NAMALWA (cell line): ENCODE measurements at regions not wholly inside any gene's neighbourhood (a gene's known extent, or its start where the extent isn't known, plus 50 kb on each side); places are given as distances from the start of the nearest gene placed in this dataset.

Experiments used
- DNase-seq: peaks from one replicate; pipeline ENCODE4 v3.0.0-alpha.2; 2015; ENCODE audit warnings: low spot score

DNA sequence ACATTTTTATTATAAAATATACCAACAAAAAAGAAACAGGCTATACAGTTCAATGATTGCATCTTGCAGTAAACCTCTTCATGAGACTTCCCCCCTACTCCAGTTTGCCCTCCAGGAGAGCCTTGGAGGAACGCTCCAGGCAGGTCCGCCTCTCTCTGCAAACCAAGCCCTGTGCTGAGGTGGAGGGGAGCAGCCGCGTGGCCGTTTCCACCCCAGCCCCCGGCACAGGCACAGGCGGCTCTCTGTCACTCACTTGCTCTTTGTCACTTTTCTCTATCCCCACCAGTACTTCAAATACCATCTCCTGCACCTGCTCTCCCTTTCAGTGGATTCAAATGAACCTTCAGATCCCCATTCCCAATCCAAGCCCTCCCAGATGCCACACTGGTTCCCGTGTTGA is 479.9 kb downstream of the OCA2 start:
- DNase-seq = no peak

DNA sequence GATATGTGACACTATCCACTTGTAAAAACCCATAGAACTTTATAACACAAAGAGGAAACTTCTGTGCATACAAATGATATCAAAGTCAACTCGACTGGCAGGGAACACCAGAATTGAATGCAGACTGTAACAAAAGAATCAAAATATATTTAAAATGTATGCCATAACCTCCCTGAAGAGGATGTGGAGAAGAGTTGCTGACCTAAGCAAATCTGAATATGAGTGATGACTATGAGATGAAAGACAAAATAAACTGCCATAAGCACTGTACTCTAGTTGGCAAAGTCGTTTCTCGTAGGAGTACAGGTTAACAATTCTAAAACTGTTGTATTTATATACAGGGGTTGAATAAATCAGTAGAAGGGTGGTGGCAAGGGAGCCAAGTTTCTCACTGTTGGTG is 482.1 kb downstream of the OCA2 start:
- DNase-seq = no peak

DNA sequence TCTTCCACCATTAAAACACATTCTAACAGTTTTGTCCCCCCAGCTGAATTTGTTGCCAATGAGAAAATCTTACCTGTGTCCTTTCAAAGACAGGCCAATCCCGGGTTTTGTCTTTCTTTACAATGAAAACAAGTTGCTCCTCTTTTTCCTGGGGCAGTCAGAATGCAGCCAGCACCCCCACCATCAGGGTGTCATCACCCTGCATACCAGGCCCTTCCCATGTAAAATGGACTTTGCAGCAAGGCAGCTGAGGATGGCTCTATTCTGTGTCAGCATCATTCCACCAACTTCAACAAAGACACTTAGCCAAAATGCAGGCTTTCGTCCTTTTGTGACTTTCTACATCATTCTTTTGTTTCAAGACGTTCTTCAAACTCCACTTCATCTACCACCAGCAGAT is 490.9 kb downstream of the OCA2 start:
- DNase-seq = no peak

DNA sequence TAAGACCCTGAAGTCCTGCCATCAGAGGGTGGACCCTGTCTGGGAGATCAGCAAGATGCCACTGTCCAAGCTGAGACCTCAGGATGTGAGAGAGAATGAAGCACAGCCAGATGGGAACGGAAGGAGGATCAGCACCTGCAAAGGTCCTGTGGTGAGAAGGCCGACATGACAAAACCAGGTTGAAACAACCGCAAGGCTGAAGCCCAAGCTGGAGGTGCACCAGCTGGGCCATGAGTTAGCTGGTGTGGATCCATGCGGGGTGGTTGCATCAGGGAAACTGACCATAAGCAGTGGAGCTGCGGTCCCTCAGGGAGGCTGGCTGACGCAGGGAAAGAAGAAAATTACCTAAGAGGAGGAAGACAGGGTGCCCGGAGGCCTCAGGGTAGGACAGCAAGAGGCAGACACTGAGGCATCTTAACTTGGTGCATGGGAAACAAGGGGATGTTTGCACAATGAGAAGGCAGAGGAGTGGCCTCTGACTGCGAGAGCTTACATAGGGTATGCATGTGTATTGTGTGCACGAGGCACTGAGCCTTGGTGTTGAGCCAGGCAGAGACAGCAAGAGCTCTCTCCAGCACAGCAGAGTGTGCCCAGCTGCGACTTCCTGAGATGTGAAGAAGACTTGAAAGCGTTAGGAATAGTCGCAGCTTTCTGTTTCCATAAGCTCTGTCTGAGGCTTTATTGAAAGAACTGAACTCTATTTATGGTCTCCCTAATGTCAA is 497.7 kb downstream of the OCA2 start:
- DNase-seq = peak; percentile 64

DNA sequence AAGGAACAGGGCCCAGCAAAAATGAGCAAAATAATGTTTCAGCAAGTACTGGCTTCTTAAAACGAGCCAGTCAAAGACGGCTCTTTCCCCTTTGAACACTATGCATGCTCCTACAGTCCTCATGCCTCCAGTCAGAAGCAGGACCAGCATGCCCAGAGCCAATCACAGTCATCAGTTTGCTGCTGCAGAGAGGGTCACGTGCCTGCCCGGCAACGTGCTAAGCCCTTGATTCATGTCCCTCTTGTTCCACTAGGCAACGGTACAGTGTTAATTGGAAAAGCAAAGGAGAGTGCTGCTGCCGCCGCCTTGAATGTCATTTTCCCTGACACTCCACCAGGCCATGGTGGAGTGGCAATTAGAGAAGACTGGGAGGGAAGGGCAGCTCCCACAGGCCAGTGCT is 500.1 kb downstream of the OCA2 start:
- no peak for DNase-seq

DNA sequence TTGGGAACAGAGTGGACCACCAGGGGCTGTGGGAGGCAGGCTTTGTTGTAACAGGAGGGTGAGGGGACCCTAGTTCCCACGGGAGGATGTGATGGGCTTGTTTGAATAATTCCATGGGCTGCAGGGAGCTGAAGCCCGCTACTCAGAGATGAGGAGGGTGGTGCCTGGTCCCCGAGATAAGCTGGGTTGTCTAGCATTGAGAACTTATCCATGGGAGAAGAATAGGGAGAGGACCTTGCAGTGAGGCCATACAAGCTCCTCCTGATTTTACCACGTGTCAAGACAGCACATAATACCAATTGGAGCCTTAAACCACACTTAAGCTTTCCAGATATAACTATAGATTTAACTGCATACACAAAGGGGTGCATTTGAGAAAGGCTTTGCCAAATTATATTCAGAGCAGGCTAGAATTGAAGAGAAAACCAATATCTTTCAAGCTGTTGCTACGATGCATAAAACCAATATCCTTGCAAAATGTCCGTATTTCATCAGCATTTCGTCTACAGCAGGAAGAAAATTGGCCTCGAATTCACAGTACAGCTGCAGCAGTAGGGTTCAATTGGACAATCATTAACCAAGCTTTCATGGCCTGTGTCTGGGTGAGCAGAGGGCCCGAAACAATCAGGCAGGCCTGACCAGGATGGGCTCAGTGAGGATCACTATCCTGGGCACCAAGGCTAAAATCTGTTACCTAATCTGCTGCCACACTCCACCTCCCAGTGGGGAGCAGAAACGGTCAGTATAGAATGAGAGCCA is 500.7 kb downstream of the OCA2 start:
- DNase-seq = no peak

DNA sequence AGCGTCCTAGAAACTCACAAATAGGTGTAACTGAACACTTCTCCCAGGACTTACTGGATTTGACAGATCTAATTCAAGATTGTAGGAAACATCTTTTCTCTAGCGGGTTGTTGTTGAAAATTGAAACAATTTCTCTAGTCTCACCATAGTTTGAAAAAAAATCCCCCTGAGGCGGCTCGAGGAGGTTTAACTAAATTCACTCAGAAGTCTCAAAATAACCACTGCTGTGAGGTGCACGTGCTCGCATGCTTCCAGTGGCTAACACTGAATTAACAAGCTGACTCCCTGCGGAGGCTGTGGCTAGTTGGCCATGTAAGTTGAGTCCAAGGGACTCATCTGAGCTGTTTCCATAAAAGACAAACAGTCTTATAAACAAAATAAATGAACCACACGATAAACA is 503.9 kb downstream of the OCA2 start:
- DNase-seq = no peak

DNA sequence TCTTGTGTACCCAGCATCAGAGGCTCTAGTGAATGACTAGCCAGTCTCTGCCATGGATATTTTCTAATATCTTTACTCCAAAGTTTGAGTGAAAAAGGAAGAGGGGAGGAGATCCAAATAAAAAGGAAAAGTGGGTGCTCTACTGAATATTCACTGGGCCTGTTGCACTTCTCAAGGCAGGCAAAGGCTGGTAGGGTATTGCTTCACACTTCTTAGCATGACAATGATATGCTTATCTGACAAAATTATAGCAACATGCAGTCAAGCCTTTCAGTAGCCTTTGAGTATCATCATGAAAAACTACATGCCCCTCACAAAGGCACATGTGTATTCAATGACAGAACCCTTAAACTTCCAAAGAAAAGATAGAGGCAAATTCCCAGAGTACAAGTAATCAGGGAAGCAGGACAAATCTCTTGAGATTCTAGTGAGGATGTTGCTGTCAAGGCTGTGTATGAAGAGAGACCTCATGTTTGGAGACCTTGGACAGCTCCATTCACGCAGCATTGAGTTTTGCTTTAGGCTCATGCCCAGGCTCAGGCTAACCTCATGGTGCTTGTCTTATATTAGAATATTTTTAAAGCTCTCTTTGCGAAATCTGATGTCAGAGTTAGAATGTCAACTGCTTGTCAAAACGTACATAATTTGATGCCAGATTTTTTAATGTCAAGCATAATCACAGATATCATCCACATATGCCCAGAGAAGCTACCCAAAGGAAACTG is 506.9 kb downstream of the OCA2 start:
- peak; percentile 53 for DNase-seq
